ENCODE measurements at regions not wholly inside any gene's neighbourhood (a gene's known extent, or its start where the extent isn't known, plus 50 kb on each side); places are given as distances from the start of the nearest gene placed in this dataset.

DNA sequence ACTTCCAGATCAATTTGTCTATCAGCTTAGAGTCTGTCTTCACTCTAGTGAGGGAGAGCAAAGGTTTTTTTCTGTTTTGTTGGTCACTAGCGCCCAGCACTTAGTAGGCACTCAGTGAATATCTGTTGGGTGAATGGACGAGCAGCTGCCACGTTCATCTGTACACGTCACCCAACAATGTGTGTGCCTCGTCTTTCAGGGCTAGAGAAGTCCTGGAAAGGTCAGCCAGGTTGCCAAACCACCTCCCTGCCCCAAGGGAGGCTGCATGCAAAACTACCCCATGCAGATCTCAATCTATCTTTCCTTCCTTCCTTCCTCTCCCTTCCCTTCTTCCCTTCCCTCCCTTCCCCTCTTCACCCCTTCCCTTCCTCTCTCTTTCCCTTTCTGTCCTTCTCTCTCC, 340.9 kb downstream of the SOX9 start:
- TF ChIP-seq CTCF (IDR thresholded peaks at IDR 0.05) (no peak), POLR2A (IDR thresholded peaks at IDR 0.05) (no peak)

Data from thyroid gland (tissue), 4 donors.